ENCODE measurements at regions not wholly inside any gene's neighbourhood (a gene's known extent, or its start where the extent isn't known, plus 50 kb on each side); places are given as distances from the start of the nearest gene placed in this dataset.

- TF ChIP-seq CTCF (IDR thresholded peaks at IDR 0.05) (no peak), POLR2A (IDR thresholded peaks at IDR 0.05) (no peak), EP300 (IDR thresholded peaks at IDR 0.05; ENCODE audit: low read depth) (no peak), POLR2AphosphoS5 (IDR thresholded peaks at IDR 0.05) (no peak)
Measured at GRCh38 chr6:48397887-48398286, 286.9 kb upstream of the PTCHD4 start.
